ENCODE measurements at regions not wholly inside any gene's neighbourhood (a gene's known extent, or its start where the extent isn't known, plus 50 kb on each side); places are given as distances from the start of the nearest gene placed in this dataset.

DNA sequence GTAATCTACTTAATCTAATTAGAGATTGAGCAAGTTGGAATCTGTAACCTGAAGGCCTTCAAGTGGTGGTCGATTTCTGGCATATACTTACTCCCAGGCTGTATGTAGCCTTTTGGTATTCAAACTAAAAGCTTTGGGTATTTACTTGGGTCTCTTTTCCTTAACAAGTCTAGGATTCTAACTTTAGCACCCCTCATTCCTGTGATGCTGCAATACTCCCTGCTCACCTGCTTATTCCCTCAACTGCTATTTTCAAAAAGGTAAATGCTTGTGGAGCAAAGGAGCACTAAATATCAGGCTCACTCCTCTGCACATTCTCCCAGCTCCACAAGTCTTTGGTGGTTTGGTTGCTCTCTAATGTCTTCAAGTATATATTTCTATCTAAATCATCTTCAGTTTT is 68.0 kb upstream of the CYYR1 start:
- no peak for DNase-seq

GRCh38 chr21:26637201-26637745 is 64.2 kb upstream of the CYYR1 start:
- DNase-seq: no peak

- DNase-seq: no peak
These were observed 62.6 kb upstream of the CYYR1 start for GRCh38 chr21:26635681-26636080.

DNA sequence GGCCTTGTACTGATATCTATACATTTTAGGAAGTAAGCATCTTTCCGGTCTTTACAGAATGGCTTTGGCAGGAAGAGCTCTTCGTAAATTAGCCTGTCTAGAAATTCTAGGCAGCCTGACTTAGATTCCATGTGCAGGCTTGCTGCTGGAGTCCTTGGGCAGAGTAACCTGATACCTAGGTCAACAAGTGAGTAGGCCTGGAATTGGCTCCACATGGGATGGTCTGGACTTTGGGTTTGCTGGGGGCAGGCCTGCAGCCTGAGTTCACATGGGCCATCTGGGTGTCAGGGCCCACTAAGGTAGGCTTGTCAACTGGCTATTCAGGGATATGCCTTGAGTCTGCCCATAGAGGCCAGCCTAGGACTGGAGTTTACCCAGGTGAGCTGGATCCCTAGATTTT is 59.6 kb upstream of the CYYR1 start:
- DNase-seq: no peak

- no peak for DNase-seq
These were observed 53.1 kb upstream of the CYYR1 start for GRCh38 chr21:26626187-26626586.

DNA sequence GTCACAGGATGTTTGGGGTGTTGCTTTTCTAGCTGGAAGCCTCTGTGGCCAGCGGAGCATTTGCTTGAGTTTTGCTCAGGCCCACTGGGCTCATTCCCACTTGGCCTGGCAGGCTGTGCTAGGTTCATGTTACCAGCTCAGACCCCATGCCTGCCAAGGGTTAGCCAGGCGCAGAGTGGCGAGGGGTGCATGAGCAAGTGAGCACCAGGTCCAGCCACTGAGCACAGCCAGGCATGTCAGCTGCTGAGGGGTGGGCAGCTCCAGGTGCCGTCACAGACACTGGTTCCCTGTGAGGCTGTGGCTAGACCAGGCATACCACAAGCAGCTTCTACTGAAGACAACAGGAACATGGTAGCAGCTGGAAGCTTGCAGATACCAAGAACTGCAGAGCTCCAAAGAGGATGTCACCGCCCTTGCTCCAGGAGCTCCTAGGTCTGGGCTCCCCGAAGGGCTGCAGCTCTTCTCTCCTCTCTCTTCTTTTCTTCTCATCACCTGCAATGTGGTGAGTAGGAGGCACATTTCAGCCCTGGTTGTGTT is 52.0 kb upstream of the CYYR1 start:
- DNase-seq: no peak

Data from activated CD4-positive, alpha-beta T cell treated with anti-CD3 and anti-CD28 coated beads for 4 hours (primary cell).